Neural progenitor cell (in vitro differentiated cells): ENCODE measurements at regions not wholly inside any gene's neighbourhood (a gene's known extent, or its start where the extent isn't known, plus 50 kb on each side); places are given as distances from the start of the nearest gene placed in this dataset.

ENCODE experiments used
- DNase-seq: peaks from one replicate; pipeline ENCODE4 v3.0.0-alpha.2; 2016; ENCODE audit warnings: low spot score
- H2AFZ ChIP-seq: fragments of 200-600 bp; sonication (generic); replicated peaks from 2 replicates; pipeline ENCODE4 v1.6.1; 2016; ENCODE audit warnings: antibody characterized with exemption
- H3F3A ChIP-seq: fragments of 200-600 bp; sonication (generic); 2 replicates; pipeline ENCODE4 v1.6.1; 2016; ENCODE audit warnings: antibody characterized with exemption, low read depth
- H3K27ac ChIP-seq: fragments of 200-600 bp; sonication (generic); 2 replicates; pipeline ENCODE4 v1.5.1; 2016; ENCODE audit warnings: mild to moderate bottlenecking
- H3K27me3 ChIP-seq: fragments of 200-600 bp; sonication (generic); 2 replicates; pipeline ENCODE4 v1.6.1; 2016; ENCODE audit warnings: mild to moderate bottlenecking, moderate library complexity
- H3K36me3 ChIP-seq: fragments of 200-600 bp; sonication (generic); 2 replicates; pipeline ENCODE4 v1.5.1; 2016
- H3K4me1 ChIP-seq: fragments of 200-600 bp; sonication (generic); 2 replicates; pipeline ENCODE4 v1.6.1; 2016; ENCODE audit warnings: mixed run types
- H3K4me2 ChIP-seq: fragments of 200-600 bp; sonication (generic); 2 replicates; pipeline ENCODE4 v1.6.1; 2016
- H3K4me3 ChIP-seq: fragments of 200-600 bp; sonication (generic); 2 replicates; pipeline ENCODE4 v1.5.1; 2016
- H3K79me2 ChIP-seq: fragments of 200-600 bp; sonication (generic); 2 replicates; pipeline ENCODE4 v1.6.1; 2016; ENCODE audit warnings: low read depth
- H3K9ac ChIP-seq: fragments of 200-600 bp; sonication (generic); 2 replicates; pipeline ENCODE4 v1.6.1; 2016
- H3K9me3 ChIP-seq: fragments of 200-600 bp; sonication (generic); 2 replicates; pipeline ENCODE4 v1.5.1; 2016; ENCODE audit warnings: low read depth
- H4K20me1 ChIP-seq: fragments of 200-600 bp; sonication (generic); 2 replicates; pipeline ENCODE4 v1.6.1; 2016; ENCODE audit warnings: low read depth
- H3K27ac Mint-ChIP-seq: 3 replicates; pipeline ENCODE4 v1.8.0; 2021; ENCODE audit warnings: mixed read lengths
- H3K27me3 Mint-ChIP-seq: 2 replicates; pipeline ENCODE4 v1.8.0; 2022; ENCODE audit warnings: low read depth, mild to moderate bottlenecking, inconsistent platforms, moderate library complexity, mixed read lengths; ENCODE audit not compliant: insufficient read depth
- H3K36me3 Mint-ChIP-seq: 3 replicates; pipeline ENCODE4 v1.8.0; 2021; ENCODE audit warnings: mixed read lengths
- H3K4me1 Mint-ChIP-seq: 3 replicates; pipeline ENCODE4 v1.8.0; 2021; ENCODE audit warnings: mixed read lengths
- H3K4me3 Mint-ChIP-seq: 3 replicates; pipeline ENCODE4 v1.8.0; 2021; ENCODE audit warnings: mild to moderate bottlenecking, moderate library complexity, mixed read lengths
- H3K9me3 Mint-ChIP-seq: 3 replicates; pipeline ENCODE4 v1.8.0; 2020; ENCODE audit warnings: mixed read lengths
- EZH2 ChIP-seq: fragments of 200-600 bp; sonication (generic); IDR thresholded peaks from 2 replicates; pipeline ENCODE4 v1.6.1; 2017; ENCODE audit warnings: antibody characterized with exemption, mild to moderate bottlenecking, moderate library complexity
- EZH2phosphoT487 ChIP-seq: fragments of 200-600 bp; sonication (generic); IDR thresholded peaks from 2 replicates; pipeline ENCODE4 v1.6.1; 2017; ENCODE audit warnings: antibody characterized with exemption
- TF ChIP-seq, protein P1 (sequence below): fragments of 200-600 bp; sonication (generic); IDR thresholded peaks from 2 replicates; pipeline ENCODE4 v1.5.1; 2017; ENCODE audit warnings: antibody characterized with exemption, mild to moderate bottlenecking

DNA sequence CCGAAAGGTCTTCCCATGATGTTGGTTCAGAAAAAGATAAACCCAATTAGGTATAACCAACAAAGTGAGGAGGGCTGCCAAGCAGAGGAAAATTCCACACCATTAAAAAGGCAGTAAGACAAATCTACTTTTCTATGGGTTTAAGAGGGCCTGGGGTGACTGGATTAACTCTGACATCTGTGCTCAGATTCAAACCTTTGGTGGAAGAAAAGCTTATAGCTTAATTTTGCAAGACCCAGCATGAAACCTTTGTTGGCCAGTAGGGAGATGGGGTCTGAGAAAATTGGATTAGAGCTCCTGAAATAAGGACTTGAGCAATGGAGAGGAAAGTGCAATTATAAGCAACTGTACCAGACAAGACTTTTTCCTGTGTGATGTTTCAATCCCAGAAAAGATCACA is 104.2 kb downstream of the KDR start:
- peaks cover 34% of the 10 kb centered on the region for H3K4me1 ChIP-seq
- H3F3A ChIP-seq = peaks cover 21% of the 10 kb centered on the region
- H3K9me3 ChIP-seq = peaks cover 8% of the 10 kb centered on the region
- no peaks in the 10 kb centered on the region for H3K79me2 ChIP-seq
- H3K4me3 Mint-ChIP-seq = no peak overlapping the region
- no peak overlapping the region for H2AFZ ChIP-seq
- TF ChIP-seq EZH2 (no peak), EZH2phosphoT487 (peak; percentile 100)
- peak overlapping the region; percentile 41 for H3K4me2 ChIP-seq
- peaks cover 16% of the 10 kb centered on the region for H3K4me1 Mint-ChIP-seq
- peaks cover 23% of the 10 kb centered on the region for H3K27me3 Mint-ChIP-seq
- peaks cover 38% of the 10 kb centered on the region for H3K27me3 ChIP-seq
- H3K27ac ChIP-seq = no peak overlapping the region
- H3K36me3 ChIP-seq = peaks cover 3% of the 10 kb centered on the region
- peak; percentile 85 for DNase-seq
- H3K4me3 ChIP-seq = peak overlapping the region; percentile 4
- H3K9me3 Mint-ChIP-seq = peaks cover 11% of the 10 kb centered on the region
- peaks cover 4% of the 10 kb centered on the region for H4K20me1 ChIP-seq
- no peak overlapping the region for H3K9ac ChIP-seq
- H3K27ac Mint-ChIP-seq = no peak overlapping the region
- no peaks in the 10 kb centered on the region for H3K36me3 Mint-ChIP-seq

DNA sequence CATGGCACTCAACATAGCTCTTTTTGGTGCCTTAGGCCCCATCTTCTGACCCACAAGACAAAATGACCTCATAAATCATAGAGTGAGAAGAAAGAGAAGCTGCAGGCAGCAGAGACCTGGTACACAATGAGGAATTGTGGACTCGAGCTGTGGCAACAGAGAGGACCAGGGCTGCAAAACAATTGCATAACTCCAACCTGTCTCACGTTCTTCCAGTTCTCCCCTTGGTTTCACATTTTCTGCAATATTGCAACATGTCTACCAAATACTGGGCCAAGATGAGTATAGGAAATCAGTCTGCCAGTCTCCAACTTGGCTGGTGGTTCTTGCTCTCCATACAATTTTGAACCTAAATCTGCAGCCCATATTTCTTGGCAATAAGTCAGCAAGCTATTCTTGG is 105.3 kb downstream of the KDR start:
- peaks cover 32% of the 10 kb centered on the region for H3K27me3 ChIP-seq
- H3F3A ChIP-seq = peaks cover 21% of the 10 kb centered on the region
- no peak overlapping the region for H2AFZ ChIP-seq
- H3K36me3 ChIP-seq = peaks cover 3% of the 10 kb centered on the region
- no peak overlapping the region for H3K4me3 ChIP-seq
- TF ChIP-seq EZH2 = no peak
- TF ChIP-seq, protein P1, sequence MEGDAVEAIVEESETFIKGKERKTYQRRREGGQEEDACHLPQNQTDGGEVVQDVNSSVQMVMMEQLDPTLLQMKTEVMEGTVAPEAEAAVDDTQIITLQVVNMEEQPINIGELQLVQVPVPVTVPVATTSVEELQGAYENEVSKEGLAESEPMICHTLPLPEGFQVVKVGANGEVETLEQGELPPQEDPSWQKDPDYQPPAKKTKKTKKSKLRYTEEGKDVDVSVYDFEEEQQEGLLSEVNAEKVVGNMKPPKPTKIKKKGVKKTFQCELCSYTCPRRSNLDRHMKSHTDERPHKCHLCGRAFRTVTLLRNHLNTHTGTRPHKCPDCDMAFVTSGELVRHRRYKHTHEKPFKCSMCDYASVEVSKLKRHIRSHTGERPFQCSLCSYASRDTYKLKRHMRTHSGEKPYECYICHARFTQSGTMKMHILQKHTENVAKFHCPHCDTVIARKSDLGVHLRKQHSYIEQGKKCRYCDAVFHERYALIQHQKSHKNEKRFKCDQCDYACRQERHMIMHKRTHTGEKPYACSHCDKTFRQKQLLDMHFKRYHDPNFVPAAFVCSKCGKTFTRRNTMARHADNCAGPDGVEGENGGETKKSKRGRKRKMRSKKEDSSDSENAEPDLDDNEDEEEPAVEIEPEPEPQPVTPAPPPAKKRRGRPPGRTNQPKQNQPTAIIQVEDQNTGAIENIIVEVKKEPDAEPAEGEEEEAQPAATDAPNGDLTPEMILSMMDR = no peak
- TF ChIP-seq EZH2phosphoT487 = no peak
- Mint-ChIP-seq H3K27ac (peak overlapping the region; percentile 3), H3K36me3 (no peaks in the 10 kb centered on the region), H3K9me3 (peaks cover 6% of the 10 kb centered on the region), H3K27me3 (peaks cover 19% of the 10 kb centered on the region), H3K4me3 (no peak overlapping the region), H3K4me1 (peaks cover 16% of the 10 kb centered on the region)
- H4K20me1 ChIP-seq = peaks cover 4% of the 10 kb centered on the region
- H3K4me2 ChIP-seq = no peak overlapping the region
- no peak overlapping the region for H3K9ac ChIP-seq
- no peak for DNase-seq
- H3K27ac ChIP-seq = no peak overlapping the region
- peaks cover 34% of the 10 kb centered on the region for H3K4me1 ChIP-seq
- no peaks in the 10 kb centered on the region for H3K79me2 ChIP-seq
- H3K9me3 ChIP-seq = peaks cover 8% of the 10 kb centered on the region

DNA sequence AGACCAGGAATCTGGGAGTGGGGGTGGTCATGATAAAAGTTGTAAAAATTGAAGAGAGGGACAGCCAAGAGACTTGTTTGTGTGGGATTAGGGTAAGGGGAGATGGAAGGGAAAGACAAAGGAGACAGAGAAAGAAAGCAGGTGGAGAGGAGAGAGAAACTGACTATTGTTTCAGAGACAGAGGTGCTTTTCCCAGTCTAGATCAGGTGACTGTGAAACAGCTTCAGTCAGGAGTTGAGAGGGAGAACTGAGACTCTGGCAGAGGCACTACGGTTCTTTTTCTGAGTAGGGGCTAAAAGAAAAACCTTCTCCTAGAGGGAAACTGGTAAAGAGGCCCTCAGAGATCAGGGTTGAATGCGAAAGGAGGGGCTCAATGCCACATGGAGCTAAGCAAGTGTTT is 106.4 kb downstream of the KDR start:
- peak overlapping the region; percentile 16 for H3K4me2 ChIP-seq
- peaks cover 43% of the 10 kb centered on the region for H3K4me1 ChIP-seq
- peaks cover 8% of the 10 kb centered on the region for H3K9me3 ChIP-seq
- H3K27me3 Mint-ChIP-seq = peaks cover 19% of the 10 kb centered on the region
- peaks cover 3% of the 10 kb centered on the region for H3K36me3 ChIP-seq
- no peak overlapping the region for H3K9ac ChIP-seq
- H3K9me3 Mint-ChIP-seq = peaks cover 6% of the 10 kb centered on the region
- no peaks in the 10 kb centered on the region for H3K79me2 ChIP-seq
- peaks cover 32% of the 10 kb centered on the region for H3K27me3 ChIP-seq
- H3K4me1 Mint-ChIP-seq = peaks cover 20% of the 10 kb centered on the region
- no peak overlapping the region for H2AFZ ChIP-seq
- peaks cover 27% of the 10 kb centered on the region for H3F3A ChIP-seq
- no peaks in the 10 kb centered on the region for H3K36me3 Mint-ChIP-seq
- H3K4me3 Mint-ChIP-seq = no peak overlapping the region
- peaks cover 4% of the 10 kb centered on the region for H4K20me1 ChIP-seq
- TF ChIP-seq, protein P1 = no peak
- no peak for TF ChIP-seq EZH2
- no peak for TF ChIP-seq EZH2phosphoT487
- no peak overlapping the region for H3K27ac ChIP-seq
- H3K4me3 ChIP-seq = no peak overlapping the region
- H3K27ac Mint-ChIP-seq = no peak overlapping the region
- no peak for DNase-seq

DNA sequence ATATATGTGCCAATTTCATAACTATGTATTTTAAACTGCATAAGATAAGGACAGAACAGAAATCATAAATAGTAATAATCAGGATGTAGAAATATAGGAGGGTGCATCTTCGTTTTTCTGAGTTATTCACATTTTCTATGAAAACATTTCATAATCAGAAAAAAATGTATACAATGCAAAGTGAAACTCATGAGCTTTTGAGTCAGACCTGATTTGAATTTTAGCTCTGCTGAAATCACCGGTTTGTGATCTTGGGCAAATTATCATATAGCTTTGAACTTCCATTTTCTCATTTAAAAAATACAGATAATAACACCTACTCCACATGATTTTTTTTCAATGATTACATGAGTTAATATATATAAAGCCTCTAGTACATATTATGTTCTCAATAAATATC is 106.9 kb downstream of the KDR start:
- H3K9ac ChIP-seq = no peak overlapping the region
- Mint-ChIP-seq H3K27me3 (peaks cover 19% of the 10 kb centered on the region), H3K4me1 (peaks cover 20% of the 10 kb centered on the region), H3K36me3 (no peaks in the 10 kb centered on the region), H3K4me3 (no peak overlapping the region), H3K27ac (no peak overlapping the region), H3K9me3 (peaks cover 4% of the 10 kb centered on the region)
- peaks cover under 1% of the 10 kb centered on the region for H3K36me3 ChIP-seq
- H3K9me3 ChIP-seq = peaks cover 5% of the 10 kb centered on the region
- H3F3A ChIP-seq = peaks cover 27% of the 10 kb centered on the region
- peak overlapping the region; percentile 16 for H3K4me2 ChIP-seq
- H3K4me1 ChIP-seq = peaks cover 47% of the 10 kb centered on the region
- no peak overlapping the region for H2AFZ ChIP-seq
- no peaks in the 10 kb centered on the region for H3K79me2 ChIP-seq
- H3K27me3 ChIP-seq = peaks cover 32% of the 10 kb centered on the region
- peaks cover 4% of the 10 kb centered on the region for H4K20me1 ChIP-seq
- TF ChIP-seq EZH2phosphoT487 (no peak), EZH2 (no peak)
- TF ChIP-seq, protein P1 = no peak
- no peak for DNase-seq
- H3K4me3 ChIP-seq = no peak overlapping the region
- H3K27ac ChIP-seq = no peak overlapping the region
